Panc1 (cell line): ENCODE measurements at regions not wholly inside any gene's neighbourhood (a gene's known extent, or its start where the extent isn't known, plus 50 kb on each side); places are given as distances from the start of the nearest gene placed in this dataset.
"Not testable (repeated sequence)": the region's sequence is repeated elsewhere in the genome, so short reads cannot be mapped to it uniquely, and the experiment has no call there.

Experiments used
- POLR2AphosphoS5 ChIP-seq: IDR thresholded peaks from 2 replicates; pipeline ENCODE4 v1.6.1; 2012; ENCODE audit warnings: mild to moderate bottlenecking, low read depth, low read length, moderate library complexity
- TF ChIP-seq, protein P1 (sequence below): fragments of 450-650 bp; IDR thresholded peaks from 2 replicates; pipeline ENCODE4 v1.5.1; 2017; ENCODE audit warnings: mild to moderate bottlenecking

DNA sequence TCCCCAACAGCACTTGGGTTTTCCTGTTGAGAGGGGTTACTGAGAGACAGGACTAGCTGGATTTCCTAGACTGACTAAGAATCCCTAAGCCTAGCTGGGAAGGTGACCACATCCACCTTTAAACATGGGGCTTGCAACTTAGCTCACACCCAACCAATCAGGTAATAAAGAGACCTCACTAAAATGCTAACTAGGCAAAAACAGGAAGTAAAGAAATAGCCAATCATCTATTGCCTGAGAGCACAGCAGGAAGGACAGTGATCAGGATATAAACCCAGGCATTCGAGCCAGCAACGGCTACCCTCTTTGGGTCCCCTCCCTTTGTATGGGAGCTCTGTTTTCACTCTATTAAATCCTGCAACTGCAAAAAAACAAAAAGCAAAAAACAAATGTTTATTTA lies 144.7 kb upstream of the ATP5MC3 start:
- TF ChIP-seq POLR2AphosphoS5: not testable (repeated sequence)
- TF ChIP-seq, protein P1, sequence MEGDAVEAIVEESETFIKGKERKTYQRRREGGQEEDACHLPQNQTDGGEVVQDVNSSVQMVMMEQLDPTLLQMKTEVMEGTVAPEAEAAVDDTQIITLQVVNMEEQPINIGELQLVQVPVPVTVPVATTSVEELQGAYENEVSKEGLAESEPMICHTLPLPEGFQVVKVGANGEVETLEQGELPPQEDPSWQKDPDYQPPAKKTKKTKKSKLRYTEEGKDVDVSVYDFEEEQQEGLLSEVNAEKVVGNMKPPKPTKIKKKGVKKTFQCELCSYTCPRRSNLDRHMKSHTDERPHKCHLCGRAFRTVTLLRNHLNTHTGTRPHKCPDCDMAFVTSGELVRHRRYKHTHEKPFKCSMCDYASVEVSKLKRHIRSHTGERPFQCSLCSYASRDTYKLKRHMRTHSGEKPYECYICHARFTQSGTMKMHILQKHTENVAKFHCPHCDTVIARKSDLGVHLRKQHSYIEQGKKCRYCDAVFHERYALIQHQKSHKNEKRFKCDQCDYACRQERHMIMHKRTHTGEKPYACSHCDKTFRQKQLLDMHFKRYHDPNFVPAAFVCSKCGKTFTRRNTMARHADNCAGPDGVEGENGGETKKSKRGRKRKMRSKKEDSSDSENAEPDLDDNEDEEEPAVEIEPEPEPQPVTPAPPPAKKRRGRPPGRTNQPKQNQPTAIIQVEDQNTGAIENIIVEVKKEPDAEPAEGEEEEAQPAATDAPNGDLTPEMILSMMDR: not testable (repeated sequence)
